Esophagus muscularis mucosa (tissue), 3 donors: ENCODE measurements at regions not wholly inside any gene's neighbourhood (a gene's known extent, or its start where the extent isn't known, plus 50 kb on each side); places are given as distances from the start of the nearest gene placed in this dataset.

Experiments used
- POLR2A ChIP-seq: fragments of 450-650 bp; IDR thresholded peaks from one replicate; pipeline ENCODE4 v1.6.1; 2017; ENCODE audit warnings: antibody characterized with exemption, moderate library complexity, mild to moderate bottlenecking, low read depth
- TF ChIP-seq, protein P1 (sequence below), 3 experiments: fragments of 200-600 bp in 2 of 3; fragments of 450-650 bp in 1 of 3; sonication (generic) in 2 of 3; IDR thresholded peaks; one replicate each; pipeline ENCODE4 v1.5.1; 2017 to 2019; ENCODE audit warnings: antibody characterized with exemption in 3 of 3, mild to moderate bottlenecking in 2 of 3, moderate library complexity in 1 of 3

DNA sequence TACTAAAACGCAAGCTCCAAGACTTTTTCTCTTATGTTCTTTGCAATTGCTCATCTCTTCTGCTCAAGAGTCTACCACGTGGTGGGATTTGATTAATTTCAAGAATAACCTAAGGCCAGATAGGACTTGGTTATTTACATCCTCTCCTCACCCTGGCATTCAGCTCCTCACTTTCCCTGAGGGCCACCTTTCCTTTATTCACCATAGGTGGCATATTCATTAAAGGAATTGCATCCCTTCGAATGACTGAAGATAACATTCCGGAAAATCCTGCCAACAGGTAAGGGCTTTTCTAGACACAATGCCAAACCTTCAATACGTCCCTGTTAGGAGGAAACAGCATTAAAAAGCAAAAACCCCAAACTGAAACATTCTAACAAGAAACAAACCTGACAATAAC is 220.0 kb upstream of the KBTBD8 start:
- TF ChIP-seq, protein P1, sequence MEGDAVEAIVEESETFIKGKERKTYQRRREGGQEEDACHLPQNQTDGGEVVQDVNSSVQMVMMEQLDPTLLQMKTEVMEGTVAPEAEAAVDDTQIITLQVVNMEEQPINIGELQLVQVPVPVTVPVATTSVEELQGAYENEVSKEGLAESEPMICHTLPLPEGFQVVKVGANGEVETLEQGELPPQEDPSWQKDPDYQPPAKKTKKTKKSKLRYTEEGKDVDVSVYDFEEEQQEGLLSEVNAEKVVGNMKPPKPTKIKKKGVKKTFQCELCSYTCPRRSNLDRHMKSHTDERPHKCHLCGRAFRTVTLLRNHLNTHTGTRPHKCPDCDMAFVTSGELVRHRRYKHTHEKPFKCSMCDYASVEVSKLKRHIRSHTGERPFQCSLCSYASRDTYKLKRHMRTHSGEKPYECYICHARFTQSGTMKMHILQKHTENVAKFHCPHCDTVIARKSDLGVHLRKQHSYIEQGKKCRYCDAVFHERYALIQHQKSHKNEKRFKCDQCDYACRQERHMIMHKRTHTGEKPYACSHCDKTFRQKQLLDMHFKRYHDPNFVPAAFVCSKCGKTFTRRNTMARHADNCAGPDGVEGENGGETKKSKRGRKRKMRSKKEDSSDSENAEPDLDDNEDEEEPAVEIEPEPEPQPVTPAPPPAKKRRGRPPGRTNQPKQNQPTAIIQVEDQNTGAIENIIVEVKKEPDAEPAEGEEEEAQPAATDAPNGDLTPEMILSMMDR (IDR thresholded peaks at IDR 0.05), result no peak
- TF ChIP-seq POLR2A, result no peak
